ENCODE measurements at regions not wholly inside any gene's neighbourhood (a gene's known extent, or its start where the extent isn't known, plus 50 kb on each side); places are given as distances from the start of the nearest gene placed in this dataset.

- no peak for DNase-seq (ENCODE audit: low read depth in 3 of 3, low spot score in 2 of 3)
Measured at GRCh38 chr3:22208844-22209243, 457.8 kb upstream of the ZNF385D start.

GRCh38 chr3:22209578-22209977, 458.6 kb upstream of the ZNF385D start:
- DNase-seq (ENCODE audit: low read depth in 3 of 3, low spot score in 2 of 3): no peak

GRCh38 chr3:22210693-22211092, 459.7 kb upstream of the ZNF385D start:
- no peak for DNase-seq (ENCODE audit: low read depth in 3 of 3, low spot score in 2 of 3)

GRCh38 chr3:22216601-22217000, 465.6 kb upstream of the ZNF385D start:
- no peak for DNase-seq (ENCODE audit: low read depth in 3 of 3, low spot score in 2 of 3)

- DNase-seq (ENCODE audit: low read depth in 3 of 3, low spot score in 2 of 3): no peak
Measured at GRCh38 chr3:22225161-22225560, 474.2 kb upstream of the ZNF385D start.

- DNase-seq (ENCODE audit: low read depth in 3 of 3, low spot score in 2 of 3): no peak
Measured at GRCh38 chr3:22228705-22229104, 477.7 kb upstream of the ZNF385D start.

- no peak for DNase-seq (ENCODE audit: low read depth in 3 of 3, low spot score in 2 of 3)
Measured at GRCh38 chr3:22231061-22231460, 480.1 kb upstream of the ZNF385D start.

- DNase-seq (ENCODE audit: low read depth in 3 of 3, low spot score in 2 of 3): no peak
Measured at GRCh38 chr3:22236490-22237270, 485.7 kb upstream of the ZNF385D start.

GRCh38 chr3:22239011-22239410, 488.0 kb upstream of the ZNF385D start:
- DNase-seq (ENCODE audit: low read depth in 3 of 3, low spot score in 2 of 3): no peak

- DNase-seq (ENCODE audit: low read depth in 3 of 3, low spot score in 2 of 3): no peak
Measured at GRCh38 chr3:22241110-22241509, 490.1 kb upstream of the ZNF385D start.

GRCh38 chr3:22244761-22245521, 493.9 kb upstream of the ZNF385D start:
- DNase-seq (ENCODE audit: low read depth in 3 of 3, low spot score in 2 of 3): no peak

- no peak for DNase-seq (ENCODE audit: low read depth in 3 of 3, low spot score in 2 of 3)
Measured at GRCh38 chr3:22245811-22246583, 495.0 kb upstream of the ZNF385D start.

GRCh38 chr3:22249658-22250057, 498.6 kb upstream of the ZNF385D start:
- DNase-seq (ENCODE audit: low read depth in 3 of 3, low spot score in 2 of 3): no peak

- DNase-seq (ENCODE audit: low read depth in 3 of 3, low spot score in 2 of 3): no peak
Measured at GRCh38 chr3:22257252-22257651, 506.2 kb upstream of the ZNF385D start.

- no peak for DNase-seq (ENCODE audit: low read depth in 3 of 3, low spot score in 2 of 3)
Measured at GRCh38 chr3:22262386-22262785, 511.4 kb upstream of the ZNF385D start.

GRCh38 chr3:22263042-22263441, 512.0 kb upstream of the ZNF385D start:
- DNase-seq (ENCODE audit: low read depth in 3 of 3, low spot score in 2 of 3): no peak

GRCh38 chr3:22265403-22265802, 514.4 kb upstream of the ZNF385D start:
- DNase-seq (ENCODE audit: low read depth in 3 of 3, low spot score in 2 of 3): no peak

- DNase-seq (ENCODE audit: low read depth in 3 of 3, low spot score in 2 of 3): no peak
Measured at GRCh38 chr3:22269831-22270230, 518.8 kb upstream of the ZNF385D start.

GRCh38 chr3:22276351-22276750, 525.3 kb upstream of the ZNF385D start:
- DNase-seq (ENCODE audit: low read depth in 3 of 3, low spot score in 2 of 3): no peak

GRCh38 chr3:22284559-22284958, 533.5 kb upstream of the ZNF385D start:
- no peak for DNase-seq (ENCODE audit: low read depth in 3 of 3, low spot score in 2 of 3)

GRCh38 chr3:22288756-22289155, 537.7 kb upstream of the ZNF385D start:
- DNase-seq (ENCODE audit: low read depth in 3 of 3, low spot score in 2 of 3): no peak

All from right renal cortex interstitium (tissue), 3 donors.